ENCODE measurements at regions not wholly inside any gene's neighbourhood (a gene's known extent, or its start where the extent isn't known, plus 50 kb on each side); places are given as distances from the start of the nearest gene placed in this dataset.

- CTCF ChIA-PET = no interaction called here
- H3K27me3 ChIP-seq (replicated peaks; ENCODE audit: insufficient read depth, low read depth, low read length, poor library complexity) = no peaks in the 10 kb centered on the region
- POLR2A ChIA-PET (ENCODE audit: low non-redundant PET) = no interaction called here
- H3K9me3 ChIP-seq (ENCODE audit: low read depth, low read length, poor library complexity, severe bottlenecking) = peaks cover 13% of the 10 kb centered on the region
- intact Hi-C loops (cut with micrococcal nuclease; ENCODE audit: unreplicated experiment) = no loop called here
- no peak for DNase-seq (ENCODE audit: low spot score)
- no peaks in the 10 kb centered on the region for H3K36me3 ChIP-seq (ENCODE audit: insufficient read depth, low read length, poor library complexity, severe bottlenecking)
- H3K4me1 ChIP-seq (ENCODE audit: insufficient read depth, low read length, poor library complexity, severe bottlenecking) = no peaks in the 10 kb centered on the region
- H3K27ac ChIP-seq (ENCODE audit: low read depth, low read length, poor library complexity, severe bottlenecking) = no peak overlapping the region
- no peak overlapping the region for H3K4me3 ChIP-seq (ENCODE audit: low read depth, low read length, poor library complexity, severe bottlenecking)
- TF ChIP-seq EZH2 (IDR thresholded peaks at IDR 0.05; ENCODE audit: borderline replicate concordance, low read depth, low read length, poor library complexity, severe bottlenecking) (no peak), CTCF (conservative IDR thresholded peaks at IDR 0.05; ENCODE audit: low read depth, low read length) (no peak)
- BruUV-seq (replicated peaks) = no TSS peak
Observed at GRCh38 chr17:83146347-83146746, 66.9 kb downstream of the METRNL start.

GRCh38 chr17:83147280-83147679 is 67.9 kb downstream of the METRNL start:
- ChIA-PET CTCF (no interaction called here), POLR2A (ENCODE audit: low non-redundant PET) (no interaction called here)
- H3K9me3 ChIP-seq (ENCODE audit: low read depth, low read length, poor library complexity, severe bottlenecking) = peaks cover 9% of the 10 kb centered on the region
- no peak overlapping the region for H3K4me3 ChIP-seq (ENCODE audit: low read depth, low read length, poor library complexity, severe bottlenecking)
- TF ChIP-seq EZH2 (IDR thresholded peaks at IDR 0.05; ENCODE audit: borderline replicate concordance, low read depth, low read length, poor library complexity, severe bottlenecking) = no peak
- no peak for TF ChIP-seq CTCF (conservative IDR thresholded peaks at IDR 0.05; ENCODE audit: low read depth, low read length)
- H3K27ac ChIP-seq (ENCODE audit: low read depth, low read length, poor library complexity, severe bottlenecking) = no peak overlapping the region
- no peaks in the 10 kb centered on the region for H3K36me3 ChIP-seq (ENCODE audit: insufficient read depth, low read length, poor library complexity, severe bottlenecking)
- BruUV-seq (replicated peaks) = no TSS peak
- no peaks in the 10 kb centered on the region for H3K27me3 ChIP-seq (replicated peaks; ENCODE audit: insufficient read depth, low read depth, low read length, poor library complexity)
- no peak for DNase-seq (ENCODE audit: low spot score)
- intact Hi-C loops (cut with micrococcal nuclease; ENCODE audit: unreplicated experiment) = no loop called here
- no peaks in the 10 kb centered on the region for H3K4me1 ChIP-seq (ENCODE audit: insufficient read depth, low read length, poor library complexity, severe bottlenecking)

- Histone ChIP-seq H3K27me3 (replicated peaks; ENCODE audit: insufficient read depth, low read depth, low read length, poor library complexity) (no peaks in the 10 kb centered on the region), H3K9me3 (ENCODE audit: low read depth, low read length, poor library complexity, severe bottlenecking) (no peaks in the 10 kb centered on the region), H3K36me3 (ENCODE audit: insufficient read depth, low read length, poor library complexity, severe bottlenecking) (no peaks in the 10 kb centered on the region), H3K27ac (ENCODE audit: low read depth, low read length, poor library complexity, severe bottlenecking) (no peak overlapping the region), H3K4me3 (ENCODE audit: low read depth, low read length, poor library complexity, severe bottlenecking) (no peak overlapping the region), H3K4me1 (ENCODE audit: insufficient read depth, low read length, poor library complexity, severe bottlenecking) (no peaks in the 10 kb centered on the region)
- intact Hi-C loops (cut with micrococcal nuclease; ENCODE audit: unreplicated experiment) = no loop called here
- CTCF ChIA-PET = no interaction called here
- no peak for DNase-seq (ENCODE audit: low spot score)
- TF ChIP-seq EZH2 (IDR thresholded peaks at IDR 0.05; ENCODE audit: borderline replicate concordance, low read depth, low read length, poor library complexity, severe bottlenecking) = no peak
- no TSS peak for BruUV-seq (replicated peaks)
- POLR2A ChIA-PET (ENCODE audit: low non-redundant PET) = no interaction called here
Observed at GRCh38 chr17:83148317-83149028, 69.1 kb downstream of the METRNL start.

Data from A673 (cell line).